Endothelial cell of umbilical vein (primary cell): ENCODE measurements at regions not wholly inside any gene's neighbourhood (a gene's known extent, or its start where the extent isn't known, plus 50 kb on each side); places are given as distances from the start of the nearest gene placed in this dataset.

Source experiments
- BruUV-seq: library from RNA; stranded (reverse); fragments of 400-500 nt; replicated peaks from 2 replicates; lab custom pipeline; 2021; lab: Mats Ljungman, UMichigan
- CTCF ChIA-PET: fragments of 300-600, 350-600 bp; sonication (Branson Sonifier 250); formaldehyde crosslinking; loops from one replicate; lab custom pipeline; 2021; ENCODE audit warnings: antibody characterized with exemption, inconsistent platforms; lab: Charles Lee
- POLR2A ChIA-PET: fragments of 300-600, 350-600 bp; sonication (Branson Sonifier 250); formaldehyde crosslinking; loops from one replicate; lab custom pipeline; 2021; ENCODE audit warnings: antibody characterized with exemption, inconsistent platforms; lab: Charles Lee
- DNase-seq: peaks from one replicate; pipeline ENCODE4 v3.0.0-alpha.2; 2011; ENCODE audit warnings: low read depth, low spot score
- FAIRE-seq: peaks from 2 replicates; lab custom pipeline; 2011; peaks lifted over from hg19 to GRCh38; lab: Jason Lieb, UNC
- H2AFZ ChIP-seq: 2 replicates; pipeline ENCODE4 v1.6.0; 2012; ENCODE audit warnings: low read depth, low read length, control low read depth, inconsistent platforms
- H3K27ac ChIP-seq: 2 replicates; pipeline ENCODE4 v1.5.1; 2011; ENCODE audit warnings: low read depth, mild to moderate bottlenecking, control low read depth, low read length, moderate library complexity; ENCODE audit not compliant: insufficient read depth
- H3K27me3 ChIP-seq, 2 experiments: 2 replicates each; pipeline versions ENCODE4 v1.6.0 to v1.6.1; 2011; ENCODE audit warnings: low read length in 2 of 2, mixed read lengths in 1 of 2; ENCODE audit not compliant: control insufficient read depth in 2 of 2, insufficient read depth in 2 of 2
- H3K36me3 ChIP-seq, 2 experiments: 2 replicates in 1 of 2; 3 replicates in 1 of 2; pipeline ENCODE4 v1.5.1; 2011; ENCODE audit warnings: low read length in 2 of 2, mild to moderate bottlenecking in 1 of 2, moderate library complexity in 1 of 2; ENCODE audit not compliant: control insufficient read depth in 2 of 2, insufficient read depth in 2 of 2; ENCODE audit errors: extremely low read depth in 1 of 2
- H3K4me1 ChIP-seq: 3 replicates; pipeline ENCODE4 v1.5.1; 2011; ENCODE audit warnings: mild to moderate bottlenecking, low read length; ENCODE audit not compliant: control insufficient read depth, insufficient read depth; ENCODE audit errors: extremely low read depth
- H3K4me2 ChIP-seq: 2 replicates; pipeline ENCODE4 v1.6.1; 2011; ENCODE audit warnings: low read length, control low read depth, mixed read lengths; ENCODE audit not compliant: insufficient read depth
- H3K4me3 ChIP-seq, 3 experiments: fragments of 200-600 bp in 1 of 3; sonication (generic), shearing (Covaris generic) in 1 of 3; replicated peaks in 1 of 3; 2 replicates each; pipeline ENCODE4 v1.5.1; 2011 to 2016; ENCODE audit warnings: control low read depth in 3 of 3, low read length in 3 of 3, mild to moderate bottlenecking in 2 of 3, inconsistent platforms in 1 of 3, low read depth in 1 of 3, moderate library complexity in 1 of 3; ENCODE audit not compliant: insufficient read depth in 1 of 3
- H3K79me2 ChIP-seq: 2 replicates; pipeline ENCODE4 v1.6.0; 2012; ENCODE audit warnings: low read length, inconsistent platforms; ENCODE audit not compliant: control insufficient read depth, insufficient read depth
- H3K9ac ChIP-seq: replicated peaks from 2 replicates; pipeline ENCODE3; 2011; ENCODE audit warnings: low read length, control low read depth; ENCODE audit not compliant: insufficient read depth; ENCODE audit errors: extremely low read depth
- H3K9me1 ChIP-seq: replicated peaks from 3 replicates; pipeline ENCODE4 v1.6.0; 2011; ENCODE audit warnings: mild to moderate bottlenecking, low read length; ENCODE audit not compliant: control insufficient read depth, insufficient read depth; ENCODE audit errors: extremely low read depth
- H3K9me3 ChIP-seq: replicated peaks from 2 replicates; pipeline ENCODE4 v1.5.1; 2012; ENCODE audit warnings: low read length, inconsistent platforms; ENCODE audit not compliant: control insufficient read depth, insufficient read depth
- H4K20me1 ChIP-seq: replicated peaks from 2 replicates; pipeline ENCODE3; 2011; ENCODE audit warnings: mild to moderate bottlenecking, low read length; ENCODE audit not compliant: control insufficient read depth, insufficient read depth; ENCODE audit errors: extremely low read depth
- CTCF ChIP-seq, 2 donors: IDR thresholded peaks; 1 replicate in 1 of 2; 2 replicates in 1 of 2; pipeline ENCODE4 v1.5.1; 2011; ENCODE audit warnings: low read length in 2 of 2, mild to moderate bottlenecking in 2 of 2, moderate library complexity in 2 of 2, control low read depth in 1 of 2, inconsistent platforms in 1 of 2, low read depth in 1 of 2; ENCODE audit not compliant: insufficient read depth in 1 of 2; ENCODE audit errors: extremely low read depth in 1 of 2
- EZH2 ChIP-seq: IDR thresholded peaks from 2 replicates; pipeline ENCODE4 v1.6.1; 2012; ENCODE audit warnings: borderline replicate concordance, low read depth, mild to moderate bottlenecking, moderate library complexity, low read length, inconsistent platforms; ENCODE audit not compliant: severe bottlenecking
- FOS ChIP-seq: IDR thresholded peaks from 2 replicates; pipeline ENCODE4 v1.6.1; 2011; ENCODE audit warnings: mild to moderate bottlenecking, low read length, moderate library complexity, borderline replicate concordance; ENCODE audit not compliant: insufficient read depth
- GATA2 ChIP-seq: IDR thresholded peaks from 2 replicates; pipeline ENCODE4 v1.7.0; 2011; ENCODE audit warnings: low read depth, mild to moderate bottlenecking, moderate library complexity, mixed read lengths, low read length; ENCODE audit not compliant: insufficient read length, insufficient read depth
- JUN ChIP-seq: IDR thresholded peaks from 2 replicates; pipeline ENCODE4 v1.6.1; 2011; ENCODE audit warnings: borderline replicate concordance, low read depth; ENCODE audit not compliant: insufficient read length, insufficient read depth
- MAX ChIP-seq: IDR thresholded peaks from 2 replicates; pipeline ENCODE4 v1.6.1; 2011; ENCODE audit not compliant: insufficient read depth, insufficient read length
- MYC ChIP-seq: IDR thresholded peaks from one replicate; pipeline ENCODE4 v1.6.1; 2011; ENCODE audit warnings: mild to moderate bottlenecking, low read depth, low read length
- POLR2A ChIP-seq: IDR thresholded peaks from 2 replicates; pipeline ENCODE4 v1.6.1; 2012; ENCODE audit warnings: low read depth, mild to moderate bottlenecking, control low read depth, low read length
- POLR2AphosphoS5 ChIP-seq: IDR thresholded peaks from 2 replicates; pipeline ENCODE4 v1.6.1; 2012; ENCODE audit warnings: low read depth, mild to moderate bottlenecking, control low read depth, low read length, moderate library complexity; ENCODE audit not compliant: insufficient read depth
- dilution Hi-C: fragments of 300-500 bp; cut with MboI; formaldehyde crosslinking; loops from one replicate; pipeline ENCODE4 v1.15.0; 2019; ENCODE audit warnings: low sequenced_read_pairs; ENCODE audit not compliant: extremely low pct_ligation_motif_present
- intact Hi-C: fragments of 100-400 bp; cut with micrococcal nuclease; formaldehyde crosslinking; loops from one replicate; pipeline ENCODE4 v1.10.0; 2022

GRCh38 chr1:187922255-187922654, 1093.5 kb downstream of the PLA2G4A start:
- Histone ChIP-seq H3K79me2 (no peaks in the 10 kb centered on the region), H3K27ac (no peak overlapping the region)

More at GRCh38 chr1:187922255-187922654, 1093.5 kb downstream of the PLA2G4A start:
- Histone ChIP-seq H2AFZ (no peak overlapping the region), H3K27me3 (no peaks in the 10 kb centered on the region), H3K9ac (no peak overlapping the region), H3K9me3 (no peaks in the 10 kb centered on the region), H3K4me2 (no peak overlapping the region), H4K20me1 (no peaks in the 10 kb centered on the region), H3K4me3 (no peak overlapping the region), H3K36me3 (no peaks in the 10 kb centered on the region), H3K4me1 (no peaks in the 10 kb centered on the region), H3K9me1 (no peaks in the 10 kb centered on the region)
- DNase-seq (no peak), FAIRE-seq (no peak)
- ChIA-PET POLR2A (no interaction called here), CTCF (no interaction called here)
- intact Hi-C loops (loop anchor here (10.0 kb wide), 1 partner anchor 867 kb away; no protein-coding TSS in a partner anchor), dilution Hi-C loops (no loop called here)
- TF ChIP-seq JUN = no peak
- TF ChIP-seq EZH2 = no peak
- no peak for TF ChIP-seq POLR2A
- TF ChIP-seq MAX = no peak
- no peak for TF ChIP-seq FOS
- TF ChIP-seq CTCF (IDR thresholded peaks at IDR 0.05; ENCODE audit: extremely low read depth in 1 of 2, insufficient read depth in 1 of 2, low read depth in 1 of 2, low read length in 2 of 2) = no peak
- TF ChIP-seq GATA2 = no peak
- no peak for TF ChIP-seq MYC
- no peak for TF ChIP-seq POLR2AphosphoS5
- no TSS peak for BruUV-seq
